ENCODE measurements at regions not wholly inside any gene's neighbourhood (a gene's known extent, or its start where the extent isn't known, plus 50 kb on each side); places are given as distances from the start of the nearest gene placed in this dataset.

GRCh38 chr15:34688699-34689098 lies 66.1 kb downstream of the GJD2 start:
- Histone ChIP-seq H3K4me3 (ENCODE audit: low read depth, low read length) (no peak overlapping the region), H3K27me3 (ENCODE audit: control insufficient read depth, insufficient read depth, low read length) (no peaks in the 10 kb centered on the region), H3K36me3 (ENCODE audit: control insufficient read depth, insufficient read depth, low read length) (no peaks in the 10 kb centered on the region)
- TF ChIP-seq CTCF (IDR thresholded peaks at IDR 0.05; ENCODE audit: insufficient read depth, low read length, poor library complexity, severe bottlenecking) = no peak
- DNase-seq (ENCODE audit: low read depth) = no peak

DNA sequence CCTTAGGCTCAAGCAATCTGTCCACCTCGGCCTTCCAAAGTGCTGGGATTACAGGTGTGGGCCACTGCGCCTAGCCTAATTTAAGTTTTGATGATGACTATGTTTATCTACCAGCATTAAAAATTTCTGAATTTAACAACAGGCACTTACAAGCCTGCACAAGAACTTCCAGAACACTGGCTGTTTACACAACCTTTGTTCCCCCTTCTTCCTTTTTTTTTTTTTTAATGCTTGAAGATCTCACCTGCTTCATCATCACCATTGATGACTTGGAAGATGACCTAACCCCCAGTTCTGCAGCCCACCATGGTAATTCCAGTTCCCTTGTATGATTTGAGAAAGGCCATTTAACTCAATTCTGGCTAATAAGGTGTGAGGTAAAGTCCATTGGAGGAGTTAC lies 70.4 kb downstream of the GJD2 start:
- no peaks in the 10 kb centered on the region for H3K27me3 ChIP-seq (ENCODE audit: control insufficient read depth, insufficient read depth, low read length)
- DNase-seq (ENCODE audit: low read depth) = no peak
- TF ChIP-seq CTCF (IDR thresholded peaks at IDR 0.05; ENCODE audit: insufficient read depth, low read length, poor library complexity, severe bottlenecking) = no peak
- no peaks in the 10 kb centered on the region for H3K36me3 ChIP-seq (ENCODE audit: control insufficient read depth, insufficient read depth, low read length)
- no peak overlapping the region for H3K4me3 ChIP-seq (ENCODE audit: low read depth, low read length)

GRCh38 chr15:34682674-34683073 lies 72.1 kb downstream of the GJD2 start:
- DNase-seq (ENCODE audit: low read depth) = peak; percentile 34
- TF ChIP-seq CTCF (IDR thresholded peaks at IDR 0.05; ENCODE audit: insufficient read depth, low read length, poor library complexity, severe bottlenecking) = no peak
- Histone ChIP-seq H3K27me3 (ENCODE audit: control insufficient read depth, insufficient read depth, low read length) (no peaks in the 10 kb centered on the region), H3K36me3 (ENCODE audit: control insufficient read depth, insufficient read depth, low read length) (no peaks in the 10 kb centered on the region), H3K4me3 (ENCODE audit: low read depth, low read length) (no peak overlapping the region)

DNA sequence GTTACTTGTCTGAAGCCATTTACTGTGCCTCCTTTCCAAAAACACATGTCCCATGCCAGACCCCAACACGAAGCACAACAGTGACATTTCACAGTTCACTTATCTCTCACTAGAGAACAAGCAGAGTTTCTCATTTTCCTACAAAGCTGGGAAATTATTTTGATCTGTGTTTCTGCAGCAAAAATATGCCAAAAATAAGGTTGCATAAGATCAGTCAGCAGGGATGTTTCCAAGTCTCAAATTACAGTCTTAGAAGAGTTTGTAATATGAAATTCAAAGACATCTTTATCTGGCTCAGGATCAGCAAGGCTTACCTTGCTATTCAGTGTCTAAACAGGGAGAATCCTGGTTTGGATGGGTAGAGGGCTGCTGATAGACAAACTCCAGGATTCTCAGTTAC lies 75.5 kb downstream of the GJD2 start:
- Histone ChIP-seq H3K36me3 (ENCODE audit: control insufficient read depth, insufficient read depth, low read length) (no peaks in the 10 kb centered on the region), H3K27me3 (ENCODE audit: control insufficient read depth, insufficient read depth, low read length) (no peaks in the 10 kb centered on the region)
- TF ChIP-seq CTCF (IDR thresholded peaks at IDR 0.05; ENCODE audit: insufficient read depth, low read length, poor library complexity, severe bottlenecking) = no peak

GRCh38 chr15:34673241-34673640 lies 81.6 kb downstream of the GJD2 start:
- DNase-seq (ENCODE audit: low read depth) = no peak
- TF ChIP-seq CTCF (IDR thresholded peaks at IDR 0.05; ENCODE audit: insufficient read depth, low read length, poor library complexity, severe bottlenecking) = no peak
- no peak overlapping the region for H3K4me3 ChIP-seq (ENCODE audit: low read depth, low read length)
- no peaks in the 10 kb centered on the region for H3K36me3 ChIP-seq (ENCODE audit: control insufficient read depth, insufficient read depth, low read length)
- no peaks in the 10 kb centered on the region for H3K27me3 ChIP-seq (ENCODE audit: control insufficient read depth, insufficient read depth, low read length)

More for the DNA sequence above, 75.5 kb downstream of the GJD2 start:
- no peak for DNase-seq (ENCODE audit: low read depth)
- H3K4me3 ChIP-seq (ENCODE audit: low read depth, low read length) = no peak overlapping the region

DNA sequence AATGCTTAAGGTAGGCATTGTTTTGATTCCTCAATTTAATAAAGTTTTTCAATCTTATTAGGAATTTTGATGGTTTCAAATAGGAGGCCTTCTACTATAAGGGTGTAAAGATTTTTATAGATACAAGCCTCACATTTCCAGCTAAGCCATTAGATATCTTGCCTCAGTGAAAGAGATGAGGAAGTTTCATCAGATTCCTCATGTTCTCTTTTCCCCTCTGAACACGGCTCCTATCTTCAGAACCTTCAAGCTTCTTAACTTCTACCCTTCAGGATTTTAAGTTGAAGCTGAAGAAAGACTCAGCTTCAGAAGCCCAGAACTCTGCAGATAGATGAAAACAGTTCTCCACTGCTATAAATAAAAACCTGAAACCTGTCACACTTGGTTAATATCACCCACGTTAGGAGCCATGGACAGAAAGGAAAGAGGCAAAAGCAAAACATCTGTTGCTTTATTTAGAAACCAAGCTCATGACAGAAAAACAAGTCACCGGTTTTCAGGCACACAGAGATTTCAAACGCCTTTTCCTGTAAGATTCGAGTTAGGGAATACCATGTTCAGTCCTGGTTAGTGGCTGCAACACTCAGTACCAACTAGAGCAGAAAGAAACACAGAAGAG lies 82.2 kb upstream of the GOLGA8B start:
- H3K27me3 ChIP-seq (ENCODE audit: control insufficient read depth, insufficient read depth, low read length) = no peaks in the 10 kb centered on the region
- no peaks in the 10 kb centered on the region for H3K36me3 ChIP-seq (ENCODE audit: control insufficient read depth, insufficient read depth, low read length)
- DNase-seq (ENCODE audit: low read depth) = no peak
- H3K4me3 ChIP-seq (ENCODE audit: low read depth, low read length) = no peak overlapping the region
- no peak for TF ChIP-seq CTCF (IDR thresholded peaks at IDR 0.05; ENCODE audit: insufficient read depth, low read length, poor library complexity, severe bottlenecking)

All from kidney epithelial cell (primary cell).